Globus pallidus (tissue), 1 donor: ENCODE measurements at regions not wholly inside any gene's neighbourhood (a gene's known extent, or its start where the extent isn't known, plus 50 kb on each side); places are given as distances from the start of the nearest gene placed in this dataset.
"Not testable (repeated sequence)": the region's sequence is repeated elsewhere in the genome, so short reads cannot be mapped to it uniquely, and the experiment has no call there.

Experiments
- DNase-seq: peaks from one replicate; pipeline ENCODE4 v3.0.0-alpha.2; 2015; ENCODE audit warnings: low spot score

DNA sequence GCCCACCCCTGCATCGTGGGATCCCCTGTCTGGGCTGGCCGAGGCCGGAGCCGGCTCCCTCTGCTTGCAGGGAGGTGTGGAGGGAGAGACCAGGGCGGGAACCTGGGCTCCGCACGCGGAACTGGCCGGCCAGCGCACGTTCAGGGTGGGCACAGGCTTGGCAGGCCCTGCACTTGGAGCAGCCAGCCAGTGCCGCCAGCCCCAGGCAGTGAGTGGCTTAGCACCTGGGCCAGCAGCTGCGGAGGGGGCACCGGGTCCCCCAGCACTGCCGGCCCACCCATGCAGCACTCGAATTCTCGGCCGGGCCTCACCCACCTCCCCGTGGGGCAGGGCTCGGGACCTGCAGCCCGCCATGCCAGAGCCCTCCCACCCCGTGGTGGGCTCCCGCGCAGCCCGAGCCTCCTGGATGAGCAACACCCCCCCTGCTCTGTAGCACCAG is 422.6 kb downstream of the AMY1C start:
- DNase-seq = no peak

- DNase-seq = no peak
Measured at GRCh38 chr1:104182251-104182650, 432.6 kb downstream of the AMY1C start.

- no peak for DNase-seq
Measured at GRCh38 chr1:104189207-104189606, 439.5 kb downstream of the AMY1C start.

GRCh38 chr1:104190821-104191220 is 441.1 kb downstream of the AMY1C start:
- DNase-seq = no peak

DNA sequence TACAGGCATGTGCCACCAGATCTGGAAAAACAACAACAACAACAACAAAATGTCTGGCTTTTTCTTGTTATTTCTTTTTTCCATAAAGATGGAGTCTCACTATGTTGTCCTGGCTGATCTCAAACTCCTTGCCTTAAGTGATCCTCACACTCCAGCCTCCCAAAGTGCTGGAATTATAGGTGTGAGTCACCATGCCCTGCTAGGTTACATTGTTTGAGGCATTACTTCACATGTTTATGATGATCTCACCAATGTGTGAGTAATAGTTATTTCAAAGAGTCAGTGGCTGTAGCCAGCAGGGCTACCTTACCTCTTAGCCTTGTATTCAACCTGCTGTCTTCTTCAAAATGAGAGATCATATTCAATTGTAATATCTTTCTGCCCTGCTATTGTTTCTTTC is 445.7 kb downstream of the AMY1C start:
- no peak for DNase-seq

- no peak for DNase-seq
Measured at GRCh38 chr1:104196136-104196535, 446.4 kb downstream of the AMY1C start.

DNA sequence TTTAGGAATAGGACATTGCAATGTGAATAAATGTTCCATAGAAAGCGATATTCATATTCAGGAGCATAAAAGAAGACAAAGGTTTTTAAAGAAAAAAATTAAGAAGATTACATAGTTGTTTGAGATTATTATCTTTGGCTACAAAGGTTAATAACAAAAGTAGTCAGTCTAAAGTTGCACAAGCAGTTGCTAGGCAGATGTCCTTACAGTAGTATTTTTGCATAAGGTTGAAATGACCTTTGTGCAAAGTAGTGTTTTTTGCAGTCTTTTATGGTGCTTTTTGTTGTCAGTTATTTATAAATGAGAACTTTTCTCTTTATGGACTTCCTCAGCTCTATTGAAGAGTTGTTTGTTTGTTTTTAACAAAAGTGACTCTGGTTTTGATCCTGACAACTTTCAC is 447.8 kb downstream of the AMY1C start:
- no peak for DNase-seq

DNA sequence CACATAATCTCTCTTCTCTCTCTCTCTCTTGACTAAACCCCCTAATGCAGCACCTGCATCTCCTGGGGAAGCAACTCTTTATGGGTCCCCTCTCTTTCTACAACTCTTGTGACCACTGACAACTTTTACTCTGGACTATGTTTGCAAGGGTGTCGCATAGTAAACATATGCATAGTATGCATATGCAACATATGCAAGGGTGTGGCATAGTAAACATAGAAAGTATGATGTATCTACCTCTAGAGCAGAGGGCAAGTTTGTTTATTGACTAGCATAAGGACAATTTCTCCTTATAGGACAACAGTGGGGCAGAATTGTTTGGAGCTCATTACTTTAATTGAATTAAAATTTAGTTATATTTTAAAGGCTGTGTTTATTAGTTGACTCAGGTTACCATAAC is 462.5 kb downstream of the AMY1C start:
- no peak for DNase-seq

- not testable (repeated sequence) for DNase-seq
Measured at GRCh38 chr1:104217395-104217986, 467.8 kb downstream of the AMY1C start.

- DNase-seq = no peak
Measured at GRCh38 chr1:104229860-104230259, 480.2 kb downstream of the AMY1C start.

DNA sequence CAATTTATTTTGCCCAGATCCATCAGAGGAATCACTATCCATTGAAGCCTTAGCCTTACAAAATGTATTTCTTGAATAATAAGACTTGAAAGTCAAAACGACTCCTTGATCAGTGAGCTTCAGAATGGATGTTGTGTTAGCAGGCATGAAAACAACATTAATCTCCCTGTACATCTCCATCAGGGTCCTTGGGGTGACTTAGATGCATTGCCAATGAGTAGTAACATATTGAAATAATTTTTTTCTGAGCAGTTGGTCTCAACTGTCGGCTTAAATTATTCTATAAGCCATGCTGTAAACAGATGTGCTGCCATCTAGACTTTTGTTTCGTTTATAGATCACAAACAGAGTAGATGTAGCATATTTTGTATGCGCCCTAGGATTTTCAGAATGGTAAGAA is 482.0 kb downstream of the AMY1C start:
- DNase-seq = no peak

DNA sequence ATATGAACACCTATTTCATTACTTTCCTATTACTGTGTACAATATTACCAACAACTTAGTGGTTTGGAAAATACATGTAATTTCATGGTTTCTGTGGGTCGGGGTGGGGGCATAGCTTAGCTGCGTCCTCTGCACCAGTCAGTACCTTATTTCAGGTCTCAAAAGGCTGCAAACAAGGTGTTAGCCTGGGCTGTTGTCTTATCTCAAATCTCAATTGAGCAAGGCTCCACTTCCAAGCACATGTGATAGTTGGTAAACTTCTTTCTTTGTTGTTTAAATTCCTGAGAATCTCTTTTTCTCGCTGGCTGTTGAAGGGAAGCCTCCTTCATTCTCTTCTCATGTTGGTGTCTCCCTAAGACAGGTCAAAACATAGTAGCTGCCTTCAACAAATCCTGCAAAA is 485.4 kb downstream of the AMY1C start:
- no peak for DNase-seq

- no peak for DNase-seq
Measured at GRCh38 chr1:104238991-104239390, 489.3 kb downstream of the AMY1C start.

DNA sequence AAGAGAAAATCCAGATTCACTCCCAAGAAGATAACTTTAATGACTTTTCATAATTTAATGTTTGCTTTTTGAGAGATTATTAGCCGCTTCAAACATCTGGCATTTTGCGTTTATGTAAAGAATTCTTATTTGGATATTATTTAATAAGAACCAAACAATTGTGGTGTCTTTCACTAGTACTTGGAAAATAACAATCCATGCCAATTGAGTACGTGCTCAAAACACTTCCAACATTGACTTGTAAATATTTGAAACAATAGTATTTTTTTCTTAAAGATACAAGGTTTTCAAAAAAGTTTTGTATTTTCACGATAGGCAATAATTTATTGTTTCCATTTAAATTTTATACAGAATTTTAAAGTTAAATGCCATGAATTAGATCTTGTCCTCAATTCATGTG is 498.7 kb downstream of the AMY1C start:
- no peak for DNase-seq

DNA sequence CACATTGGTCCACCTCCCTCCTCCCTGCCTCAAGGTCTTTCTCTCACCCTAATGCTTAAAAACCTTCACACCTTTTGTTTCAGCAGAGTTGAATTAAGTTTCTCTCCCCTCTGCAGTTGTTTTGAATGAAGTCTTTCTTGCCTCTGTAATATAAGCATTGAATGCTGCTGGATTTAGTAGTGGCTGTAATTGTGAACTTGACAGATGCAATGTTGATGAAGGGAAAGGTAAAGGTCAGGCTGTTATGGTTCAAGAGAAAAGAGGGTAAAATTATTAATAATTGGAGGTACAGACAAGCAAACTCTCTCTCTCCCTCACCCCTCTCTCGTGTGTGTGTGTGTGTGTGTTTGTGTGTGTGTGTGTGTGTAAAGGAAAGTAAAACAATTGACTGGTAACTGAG is 509.8 kb downstream of the AMY1C start:
- no peak for DNase-seq

GRCh38 chr1:104263110-104263509 is 513.4 kb downstream of the AMY1C start:
- DNase-seq = not testable (repeated sequence)

GRCh38 chr1:104264521-104264920 is 514.8 kb downstream of the AMY1C start:
- no peak for DNase-seq

DNA sequence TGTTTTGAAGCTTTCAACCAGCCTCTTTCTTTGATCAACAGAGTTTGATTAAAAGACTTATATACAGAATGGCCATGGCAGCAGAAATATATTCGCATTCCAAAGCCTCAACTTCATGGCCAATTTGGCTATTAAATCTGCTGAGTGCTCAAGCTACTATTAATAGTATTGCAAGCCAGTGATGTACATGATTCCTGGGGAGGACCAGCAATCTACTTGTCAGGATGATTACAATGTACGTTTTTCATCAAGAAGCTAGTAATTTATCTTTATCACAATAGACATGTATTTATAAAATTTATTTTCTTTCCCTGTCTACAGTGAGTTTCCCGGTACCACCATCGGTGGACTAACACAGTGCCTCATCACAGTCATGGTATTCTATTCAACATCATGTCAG is 515.5 kb downstream of the AMY1C start:
- DNase-seq = no peak

GRCh38 chr1:104266612-104267011 is 516.9 kb downstream of the AMY1C start:
- no peak for DNase-seq

GRCh38 chr1:104288322-104288721 is 538.6 kb downstream of the AMY1C start:
- not testable (repeated sequence) for DNase-seq

DNA sequence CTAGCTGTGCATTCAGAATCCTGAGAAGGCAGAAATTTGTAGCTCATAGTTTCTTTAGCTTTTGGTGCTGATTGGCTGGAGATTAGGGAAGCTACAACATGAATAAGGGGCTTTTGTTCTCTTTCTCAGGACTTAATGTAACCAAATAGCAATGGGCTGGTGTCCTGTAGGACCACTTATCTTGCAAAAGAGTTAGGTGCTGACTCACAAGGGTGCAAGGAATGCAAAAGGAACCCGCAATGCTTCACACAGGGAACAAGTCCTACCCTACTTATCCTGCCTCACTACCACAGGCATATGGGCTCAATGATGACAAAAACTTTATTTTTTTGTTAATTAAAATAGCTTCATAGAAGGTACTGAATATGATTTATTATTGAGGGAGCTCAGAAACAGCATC is 541.5 kb downstream of the AMY1C start:
- DNase-seq = no peak

- no peak for DNase-seq
Measured at GRCh38 chr1:104294259-104294658, 544.6 kb downstream of the AMY1C start.

GRCh38 chr1:104295511-104295910 is 545.8 kb downstream of the AMY1C start:
- no peak for DNase-seq

DNA sequence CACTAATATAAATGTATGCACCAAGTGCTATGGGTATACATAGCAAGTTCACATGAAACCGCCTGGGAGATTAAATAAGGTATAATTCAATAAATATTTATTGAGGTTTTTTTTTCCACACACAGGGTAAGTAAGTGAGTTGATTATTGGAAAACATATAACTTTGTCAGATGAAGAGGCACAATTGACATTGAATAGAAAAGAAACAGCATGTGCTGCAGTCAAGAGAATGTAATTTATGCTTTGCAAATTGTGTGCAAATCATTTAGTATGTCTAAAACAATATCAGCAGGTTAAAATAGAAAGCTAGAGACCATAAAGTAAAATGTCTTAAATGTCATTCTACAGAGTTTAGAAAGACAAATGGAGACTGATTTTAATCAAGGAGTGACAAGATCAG is 560.0 kb downstream of the AMY1C start:
- no peak for DNase-seq

GRCh38 chr1:104315823-104316222 is 566.1 kb downstream of the AMY1C start:
- no peak for DNase-seq
